Activated CD4-positive, alpha-beta T cell treated with anti-CD3 and anti-CD28 coated beads, Interleukin-2, Interleukin-6, amounts not matched to agents 100 ng/mL and 50 ng/mL, durations not matched to agents 16 hours and 8 hours (primary cell): ENCODE measurements at regions not wholly inside any gene's neighbourhood (a gene's known extent, or its start where the extent isn't known, plus 50 kb on each side); places are given as distances from the start of the nearest gene placed in this dataset.
"Not testable (repeated sequence)": the region's sequence is repeated elsewhere in the genome, so short reads cannot be mapped to it uniquely, and the experiment has no call there.

Experiments
- DNase-seq: peaks from one replicate; pipeline ENCODE4 v3.0.0-alpha.2; 2020

DNA sequence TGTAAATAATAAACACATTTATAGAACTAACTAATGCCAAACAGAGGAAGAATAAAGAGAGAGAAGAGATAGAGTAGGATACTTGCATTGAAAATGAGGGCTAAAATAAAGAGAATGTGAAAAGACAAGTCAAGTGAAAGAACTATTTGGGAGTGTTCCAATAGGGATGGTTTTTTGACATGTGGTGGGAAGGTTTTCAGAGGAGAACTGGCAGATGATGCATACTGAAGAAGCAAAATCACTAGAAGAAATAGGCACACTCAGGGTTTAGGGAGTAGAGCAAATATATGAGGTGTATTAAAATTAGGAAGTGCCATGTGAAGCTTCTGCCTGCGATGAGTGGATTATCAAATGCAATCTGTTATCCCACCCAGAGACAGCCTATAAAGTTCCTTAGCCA lies 744.8 kb downstream of the REEP3 start:
- no peak for DNase-seq

GRCh38 chr10:64271508-64271907 lies 750.3 kb downstream of the REEP3 start:
- no peak for DNase-seq

DNA sequence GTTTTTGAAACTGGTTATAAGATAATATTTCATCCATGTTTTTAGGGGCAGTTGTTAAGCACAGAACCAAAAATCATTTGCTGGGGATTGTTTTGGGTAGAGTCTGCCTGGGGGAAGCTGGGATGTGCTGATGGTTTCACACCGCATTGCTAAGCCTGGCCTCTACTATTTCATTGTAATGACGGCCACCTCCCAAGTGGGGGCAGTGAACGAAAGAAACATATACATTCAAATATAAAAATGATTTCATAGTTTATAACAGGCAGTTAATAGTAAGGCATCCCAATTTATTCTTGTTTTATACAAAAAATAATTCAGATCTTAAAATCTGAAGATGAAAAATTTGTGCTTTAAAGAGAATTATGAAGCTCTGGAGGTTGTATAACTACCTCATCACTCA lies 750.8 kb downstream of the REEP3 start:
- no peak for DNase-seq

- no peak for DNase-seq
These were observed 753.8 kb downstream of the REEP3 start for GRCh38 chr10:64275001-64275400.

- no peak for DNase-seq
These were observed 754.6 kb downstream of the REEP3 start for GRCh38 chr10:64275774-64276173.

DNA sequence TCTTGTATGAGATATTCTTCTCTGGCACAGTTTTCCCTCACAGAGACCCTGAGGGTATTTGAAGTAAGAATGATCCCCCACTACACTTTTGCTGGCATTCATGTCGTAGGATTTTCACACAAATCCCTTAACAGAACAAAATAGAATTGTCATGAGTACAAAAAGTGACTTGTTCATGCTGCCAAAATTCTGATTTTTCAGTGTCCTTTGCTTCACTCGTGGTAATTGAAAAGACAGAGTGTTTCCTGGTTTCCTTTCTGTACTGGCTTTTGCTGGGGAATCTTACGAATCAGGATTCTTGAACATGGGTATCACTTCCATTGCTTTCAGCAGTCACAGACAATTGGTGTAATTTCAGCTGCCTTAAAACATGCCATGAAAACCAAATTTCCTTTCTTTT lies 756.3 kb downstream of the REEP3 start:
- DNase-seq, result no peak

GRCh38 chr10:64283621-64284020 lies 762.4 kb downstream of the REEP3 start:
- DNase-seq, result no peak

DNA sequence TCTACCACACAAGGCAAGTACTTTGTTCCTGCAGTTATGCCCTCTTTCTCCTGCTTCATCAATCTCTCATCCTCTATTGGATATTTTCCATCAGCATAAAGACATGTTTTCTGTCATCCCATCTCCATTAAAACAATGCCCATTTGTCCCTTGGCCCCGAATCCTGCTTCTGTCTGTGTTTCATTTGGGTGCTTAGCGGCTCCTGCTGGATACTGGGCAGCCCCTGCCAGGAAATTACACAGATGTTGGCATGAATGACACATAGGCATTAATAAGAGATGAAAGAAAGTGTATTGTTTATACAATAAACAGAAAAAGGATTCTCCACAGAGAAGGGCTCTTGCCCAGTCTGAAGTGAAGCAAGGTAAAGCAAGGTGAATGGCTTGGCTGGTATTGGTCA lies 765.3 kb downstream of the REEP3 start:
- no peak for DNase-seq

- no peak for DNase-seq
These were observed 767.2 kb downstream of the REEP3 start for GRCh38 chr10:64288404-64288803.

DNA sequence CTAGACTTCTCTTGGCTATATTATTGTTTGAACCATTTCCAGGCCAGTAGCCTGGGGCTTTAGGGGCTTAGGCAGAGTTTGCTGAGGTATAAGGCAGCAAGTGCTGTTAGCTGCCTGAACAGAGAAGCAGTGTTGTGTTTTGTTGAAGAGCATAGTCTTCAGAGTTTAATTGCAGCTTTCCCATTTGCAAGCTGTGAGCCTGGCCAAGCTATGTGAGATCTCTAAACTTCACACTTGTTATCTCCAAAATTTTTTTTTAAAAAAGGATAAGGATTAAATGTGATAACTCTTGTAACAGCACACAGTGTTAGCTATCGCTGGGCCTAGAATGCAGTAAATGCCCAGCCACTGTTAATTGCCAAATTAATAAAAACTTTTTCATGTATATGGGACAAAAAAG lies 782.4 kb downstream of the REEP3 start:
- no peak for DNase-seq

DNA sequence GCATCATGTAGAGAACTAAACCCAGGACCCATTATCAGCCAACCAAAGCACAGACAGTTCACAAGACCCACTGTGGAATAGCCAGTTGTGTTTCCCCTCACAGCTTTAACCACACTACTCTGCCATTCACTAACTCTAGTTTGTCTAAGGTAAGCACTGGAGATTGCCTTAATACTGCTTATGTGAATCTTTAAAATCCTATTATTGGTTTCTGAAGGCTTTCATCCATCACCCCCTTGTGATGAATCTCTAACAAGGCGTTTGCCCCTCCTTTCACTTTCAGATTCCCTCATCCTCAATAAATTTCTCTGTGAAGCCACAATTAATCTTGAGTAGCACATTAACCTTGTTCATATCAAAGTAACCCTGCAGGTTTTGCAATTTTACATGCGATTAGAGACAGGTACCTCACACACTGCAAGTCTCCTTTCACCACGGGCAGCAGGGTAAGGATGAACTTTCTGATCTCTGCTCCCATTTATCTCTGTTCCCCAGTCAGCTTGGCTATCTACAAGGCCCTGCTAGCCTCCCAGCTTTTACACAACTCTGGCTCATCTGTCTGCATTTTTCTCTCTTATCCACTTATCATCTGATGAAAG lies 785.6 kb downstream of the REEP3 start:
- no peak for DNase-seq

DNA sequence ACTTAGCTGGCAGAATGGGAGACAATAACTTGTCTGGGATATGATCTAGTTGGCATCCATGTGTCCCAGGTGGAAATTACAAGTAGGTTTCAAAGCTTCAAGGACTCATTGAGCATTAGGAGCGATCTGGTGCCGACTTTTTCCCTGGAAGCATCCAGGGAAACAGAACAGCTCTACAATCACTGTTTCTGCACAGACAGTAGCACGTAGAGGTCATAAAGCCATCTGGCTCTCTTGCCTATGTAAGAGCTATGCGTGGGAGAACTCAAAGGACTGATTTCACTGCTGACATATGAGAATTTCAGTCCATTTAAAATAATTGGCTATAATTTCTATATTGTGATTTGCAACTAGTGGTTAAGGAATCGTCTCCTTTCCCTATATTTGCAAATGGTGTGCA lies 791.7 kb downstream of the REEP3 start:
- no peak for DNase-seq

DNA sequence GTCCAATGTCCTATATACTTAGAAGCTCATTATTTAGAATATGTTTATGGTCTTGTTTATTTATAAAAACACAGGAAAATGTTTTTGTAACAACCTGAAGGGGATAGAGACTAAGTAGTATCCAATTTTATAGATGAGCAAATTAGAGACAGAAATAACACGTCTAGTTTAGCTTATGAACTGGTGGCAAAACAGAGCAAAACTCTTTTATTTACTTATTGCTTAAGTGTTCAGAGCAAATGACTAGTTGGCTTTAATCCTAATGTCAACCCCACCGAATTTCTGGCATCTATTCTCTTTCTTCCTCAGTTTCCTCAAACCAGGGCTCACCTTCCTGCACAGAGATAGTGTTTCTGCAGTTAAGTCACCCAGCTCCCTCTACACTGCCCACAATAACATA lies 792.8 kb downstream of the REEP3 start:
- DNase-seq, result no peak

DNA sequence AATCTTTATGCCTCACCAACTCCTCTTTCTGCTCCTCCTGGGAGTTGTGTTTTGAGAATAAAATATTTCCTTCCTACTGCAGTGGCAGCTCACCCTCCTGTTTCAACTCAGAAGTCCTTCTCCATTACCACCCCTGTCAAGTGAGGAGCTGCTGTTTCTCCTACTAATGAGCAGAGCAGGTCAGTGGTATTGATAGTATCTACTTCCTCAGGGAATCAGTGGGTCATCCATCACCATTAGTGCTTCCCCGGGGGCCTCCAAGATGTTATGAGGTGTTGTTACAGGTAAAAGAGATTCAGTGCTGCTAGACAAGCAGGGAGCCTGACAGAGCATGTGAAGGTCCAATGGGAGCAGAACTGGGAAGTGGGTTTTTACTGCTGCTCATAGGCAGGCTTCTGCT lies 795.2 kb downstream of the REEP3 start:
- DNase-seq, result no peak

GRCh38 chr10:64316833-64317232 lies 795.6 kb downstream of the REEP3 start:
- DNase-seq, result no peak

DNA sequence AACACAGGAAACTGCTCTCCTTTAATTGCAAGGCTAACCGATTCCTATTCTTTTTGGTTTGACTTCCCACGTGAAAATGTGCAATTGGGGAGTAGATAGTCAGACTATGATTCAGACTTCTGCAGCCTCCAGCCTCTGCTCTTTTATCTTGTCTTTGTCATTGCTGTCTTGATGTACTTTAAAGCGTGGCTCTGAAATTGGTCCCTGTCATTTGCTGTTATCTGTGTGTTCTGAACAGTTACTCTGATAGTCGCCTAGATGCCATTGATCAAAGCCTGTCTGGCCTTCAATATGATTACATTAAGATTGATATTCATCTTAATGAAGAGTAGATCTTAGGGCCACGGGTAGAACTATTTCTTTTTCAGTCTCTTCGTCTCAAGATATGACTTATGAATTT lies 799.2 kb downstream of the REEP3 start:
- DNase-seq, result no peak

GRCh38 chr10:64329510-64329909 lies 808.3 kb downstream of the REEP3 start:
- DNase-seq, result no peak

- no peak for DNase-seq
These were observed 811.4 kb downstream of the REEP3 start for GRCh38 chr10:64332551-64332950.

GRCh38 chr10:64334084-64334483 lies 812.9 kb downstream of the REEP3 start:
- DNase-seq, result no peak

- no peak for DNase-seq
These were observed 823.0 kb downstream of the REEP3 start for GRCh38 chr10:64344211-64344610.

- DNase-seq, result no peak
These were observed 824.7 kb downstream of the REEP3 start for GRCh38 chr10:64345856-64346255.

- DNase-seq, result no peak
These were observed 825.2 kb downstream of the REEP3 start for GRCh38 chr10:64346389-64346788.

GRCh38 chr10:64350665-64351064 lies 829.5 kb downstream of the REEP3 start:
- no peak for DNase-seq

DNA sequence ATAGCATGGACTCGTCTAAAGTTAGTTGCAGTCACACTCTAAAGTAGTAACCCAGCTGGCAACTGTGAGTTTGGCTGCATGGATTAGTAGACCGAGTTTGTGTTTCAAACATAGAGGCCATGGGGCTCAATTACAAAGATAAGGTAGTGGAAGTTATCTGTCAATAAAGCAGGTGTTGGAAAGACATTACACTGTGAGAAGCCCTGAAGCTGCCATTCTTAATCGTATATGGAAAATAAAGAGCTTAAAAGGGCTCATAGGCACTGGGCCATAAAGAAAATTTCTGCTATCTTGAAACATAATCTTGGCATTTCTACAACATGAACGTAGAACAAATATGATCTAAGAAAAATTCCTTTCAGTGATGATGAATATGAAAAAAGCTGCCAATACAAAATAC lies 837.7 kb downstream of the REEP3 start:
- no peak for DNase-seq

DNA sequence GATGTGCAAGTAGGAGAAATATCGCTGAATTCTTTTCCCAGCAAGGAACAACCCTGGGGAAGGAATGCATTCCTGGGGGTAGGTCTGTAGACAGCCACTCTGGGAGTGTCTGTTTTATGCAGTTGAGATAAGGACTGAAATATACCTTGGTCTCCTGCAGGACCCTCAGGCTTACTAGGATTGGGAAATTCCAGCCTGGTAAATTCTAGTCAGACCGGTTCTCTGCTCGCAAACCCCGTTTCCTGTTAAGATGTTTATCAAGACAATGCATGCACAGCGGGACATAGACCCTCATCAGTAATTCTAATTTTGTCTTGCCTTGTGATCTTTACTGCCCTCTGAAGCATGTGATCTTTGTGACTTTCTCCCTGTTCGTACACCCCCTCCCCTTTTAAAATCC lies 839.0 kb downstream of the REEP3 start:
- DNase-seq, result not testable (repeated sequence)

GRCh38 chr10:64363687-64364086 lies 842.5 kb downstream of the REEP3 start:
- DNase-seq, result no peak
